GM12878 (cell line): ENCODE measurements at regions not wholly inside any gene's neighbourhood (a gene's known extent, or its start where the extent isn't known, plus 50 kb on each side); places are given as distances from the start of the nearest gene placed in this dataset.

ENCODE experiments used
- ATAC-seq: fragments of 200-7000 bp; cut with Tn5 transposase; 3 replicates; pipeline ENCODE4 v1.9.1; 2020; ENCODE audit warnings: mild to moderate bottlenecking, moderate library complexity
- BruUV-seq: library from RNA; stranded (reverse); fragments of 400-500 nt; replicated peaks from 2 replicates; lab custom pipeline; 2021; lab: Mats Ljungman, UMichigan
- CTCF ChIA-PET: fragments of 300-600 bp; sonication (Branson Sonifier 250); formaldehyde crosslinking; extraction: SDS; loops from one replicate; lab custom pipeline; 2021; ENCODE audit warnings: inconsistent platforms; lab: Yijun Ruan, JAX
- POLR2A ChIA-PET: fragments of 350-600 bp; formaldehyde crosslinking; extraction: SDS; loops from one replicate; lab custom pipeline; 2021; ENCODE audit warnings: inconsistent platforms; lab: Charles Lee
- RAD21 ChIA-PET: fragments of 300-600 bp; sonication (Branson Sonifier 250); formaldehyde crosslinking; loops from one replicate; lab custom pipeline; 2023; ENCODE audit warnings: antibody characterized with exemption; ENCODE audit not compliant: unreplicated experiment; lab: Charles Lee
- SMC1A ChIA-PET: fragments of 300-600 bp; sonication (Branson Sonifier 250); formaldehyde crosslinking; loops from one replicate; lab custom pipeline; 2023; ENCODE audit not compliant: unreplicated experiment, uncharacterized antibody; lab: Charles Lee
- DNase-seq: peaks from one replicate; pipeline ENCODE4 v3.0.0-alpha.2; 2011; ENCODE audit warnings: low read depth, low spot score
- FAIRE-seq: peaks from 3 replicates; lab custom pipeline; 2011; peaks lifted over from hg19 to GRCh38; lab: Jason Lieb, UNC
- H2AFZ ChIP-seq: 2 replicates; pipeline ENCODE4 v1.6.0; 2011; ENCODE audit warnings: low read depth, low read length, control low read depth; ENCODE audit not compliant: control insufficient read depth
- H3K27ac ChIP-seq: 2 replicates; pipeline ENCODE4 v1.5.1; 2011; ENCODE audit warnings: control low read depth; ENCODE audit not compliant: control insufficient read depth, insufficient read depth
- H3K27me3 ChIP-seq, 2 experiments: replicated peaks in 1 of 2; 2 replicates each; pipeline versions ENCODE4 v1.6.0 to v1.6.1; 2011; ENCODE audit warnings: low read length in 1 of 2; ENCODE audit not compliant: control insufficient read depth in 2 of 2, insufficient read depth in 2 of 2
- H3K36me3 ChIP-seq, 2 experiments: 2 replicates each; pipeline ENCODE4 v1.5.1; 2011; ENCODE audit warnings: low read length in 1 of 2; ENCODE audit not compliant: control insufficient read depth in 2 of 2, insufficient read depth in 2 of 2
- H3K4me1 ChIP-seq: 2 replicates; pipeline ENCODE4 v1.6.1; 2011; ENCODE audit warnings: mild to moderate bottlenecking, low read length, moderate library complexity, mixed read lengths; ENCODE audit not compliant: control insufficient read depth, insufficient read depth
- H3K4me2 ChIP-seq: 2 replicates; pipeline ENCODE4 v1.6.0; 2011; ENCODE audit warnings: control low read depth; ENCODE audit not compliant: control insufficient read depth, insufficient read depth
- H3K4me3 ChIP-seq: fragments of 200-600 bp; sonication (generic); 2 replicates; pipeline ENCODE4 v1.5.1; 2016
- H3K79me2 ChIP-seq: 2 replicates; pipeline ENCODE4 v1.6.0; 2011; ENCODE audit warnings: low read length; ENCODE audit not compliant: control insufficient read depth, insufficient read depth
- H3K9ac ChIP-seq: 2 replicates; pipeline ENCODE4 v1.8.0; 2011; ENCODE audit warnings: low read length, control low read depth, mixed read lengths; ENCODE audit not compliant: control insufficient read depth, insufficient read depth
- H3K9me3 ChIP-seq: replicated peaks from 3 replicates; pipeline ENCODE4 v1.5.1; 2011; ENCODE audit warnings: mild to moderate bottlenecking, low read length; ENCODE audit not compliant: control insufficient read depth, insufficient read depth
- H4K20me1 ChIP-seq: 2 replicates; pipeline ENCODE4 v1.6.0; 2011; ENCODE audit not compliant: control insufficient read depth, insufficient read depth
- BHLHE40 ChIP-seq, 2 experiments: fragments of 450-650 bp in 1 of 2; IDR thresholded peaks; 2 replicates each; pipeline ENCODE4 v1.6.1; 2011 to 2017; ENCODE audit warnings: low read depth in 2 of 2, borderline replicate concordance in 1 of 2, improper control_type of control experiment in 1 of 2, low read length in 1 of 2, mild to moderate bottlenecking in 1 of 2
- CEBPB ChIP-seq, 2 experiments: fragments of 150-350 bp in 1 of 2; IDR thresholded peaks; 2 replicates each; pipeline ENCODE4 v1.6.1; 2012 to 2014; ENCODE audit warnings: low read depth in 2 of 2, low read length in 2 of 2, borderline replicate concordance in 1 of 2, inconsistent platforms in 1 of 2
- CHD2 ChIP-seq: IDR thresholded peaks from 2 replicates; pipeline ENCODE4 v1.6.1; 2011; ENCODE audit warnings: low read depth, low read length, improper control_type of control experiment, borderline replicate concordance
- E2F8 ChIP-seq: fragments of 450-650 bp; IDR thresholded peaks from 2 replicates; pipeline ENCODE4 v1.6.1; 2018; ENCODE audit warnings: mild to moderate bottlenecking, low read depth, moderate library complexity; ENCODE audit not compliant: partially characterized antibody
- EGR1 ChIP-seq, 2 experiments: IDR thresholded peaks; 1 replicate in 1 of 2; 2 replicates in 1 of 2; pipeline ENCODE4 v1.6.1; 2011 to 2012; ENCODE audit warnings: low read depth in 2 of 2, low read length in 2 of 2, borderline replicate concordance in 1 of 2, mild to moderate bottlenecking in 1 of 2, moderate library complexity in 1 of 2
- FOS ChIP-seq: IDR thresholded peaks from 3 replicates; pipeline ENCODE4 v1.6.1; 2011; ENCODE audit warnings: borderline replicate concordance; ENCODE audit not compliant: insufficient read length; ENCODE audit errors: extremely low read depth
- FOXK2 ChIP-seq: fragments of 450-650 bp; IDR thresholded peaks from 2 replicates; pipeline ENCODE4 v1.6.1; 2017; ENCODE audit warnings: mild to moderate bottlenecking, moderate library complexity
- HCFC1 ChIP-seq: fragments of 150-350 bp; IDR thresholded peaks from 2 replicates; pipeline ENCODE4 v1.6.1; 2014; ENCODE audit warnings: low read length
- IKZF2 ChIP-seq, 2 experiments: fragments of 450-650 bp; IDR thresholded peaks; 2 replicates each; pipeline ENCODE4 v1.6.1; 2017; ENCODE audit warnings: mild to moderate bottlenecking in 2 of 2, moderate library complexity in 2 of 2
- NFYA ChIP-seq: IDR thresholded peaks from 2 replicates; pipeline ENCODE4 v1.6.1; 2011; ENCODE audit warnings: low read depth, mild to moderate bottlenecking, low read length, improper control_type of control experiment, borderline replicate concordance
- NKRF ChIP-seq: fragments of 450-650 bp; conservative IDR thresholded peaks from 2 replicates; pipeline ENCODE4 v1.6.1; 2017; ENCODE audit warnings: mild to moderate bottlenecking, moderate library complexity
- NR2C1 ChIP-seq: fragments of 450-650 bp; IDR thresholded peaks from 2 replicates; pipeline ENCODE4 v1.6.1; 2017; ENCODE audit warnings: antibody characterized with exemption, mild to moderate bottlenecking, moderate library complexity
- PKNOX1 ChIP-seq: fragments of 450-650 bp; IDR thresholded peaks from 2 replicates; pipeline ENCODE4 v1.6.1; 2016; ENCODE audit warnings: mild to moderate bottlenecking
- SIN3A ChIP-seq: IDR thresholded peaks from 2 replicates; pipeline ENCODE4 v1.6.1; 2012; ENCODE audit warnings: low read depth, low read length, improper control_type of control experiment
- SPI1 ChIP-seq: IDR thresholded peaks from 2 replicates; pipeline ENCODE4 v1.6.1; 2011; ENCODE audit warnings: low read depth, mild to moderate bottlenecking, low read length, moderate library complexity, borderline replicate concordance; ENCODE audit not compliant: insufficient read depth
- SREBF1 ChIP-seq: IDR thresholded peaks from 2 replicates; pipeline ENCODE4 v1.6.1; 2012; ENCODE audit warnings: mild to moderate bottlenecking, low read length
- STAT1 ChIP-seq: fragments of 450-650 bp; conservative IDR thresholded peaks from 2 replicates; pipeline ENCODE4 v1.6.1; 2014; ENCODE audit warnings: antibody characterized with exemption, mild to moderate bottlenecking
- TARDBP ChIP-seq: IDR thresholded peaks from 2 replicates; pipeline ENCODE4 v1.6.1; 2016; ENCODE audit warnings: borderline replicate concordance
- WGBS: methylation state at CpG from one replicate; pipeline ENCODE4 v1.1.6; 2016; ENCODE audit warnings: low lambda C conversion rate; ENCODE audit not compliant: insufficient replicate concordance, insufficient coverage; ENCODE audit errors: missing lambda C conversion rate; 5-methylcytosine and 5-hydroxymethylcytosine counted together
- in situ Hi-C: fragments of 300-500 bp; cut with MboI; formaldehyde crosslinking; loops from 9 replicates; pipeline ENCODE4 v1.14.3; 2018; ENCODE audit warnings: mixed read lengths
- intact Hi-C: fragments of 100-400 bp; cut with micrococcal nuclease; formaldehyde crosslinking; loops from one replicate; pipeline ENCODE4 v1.14.2; 2022; ENCODE audit not compliant: unreplicated experiment

GRCh38 chr14:56416213-56416612, 163.4 kb upstream of the TMEM260 start (continued):
- TF ChIP-seq CEBPB (IDR thresholded peaks at IDR 0.05; ENCODE audit: borderline replicate concordance in 1 of 2, low read depth in 2 of 2, low read length in 2 of 2) = no peak
- TF ChIP-seq HCFC1 = no peak
- no peak for TF ChIP-seq E2F8
- TF ChIP-seq STAT1 = no peak
- TF ChIP-seq NR2C1 = no peak
- no peak for TF ChIP-seq BHLHE40 (IDR thresholded peaks at IDR 0.05; ENCODE audit: borderline replicate concordance in 1 of 2, low read depth in 2 of 2, low read length in 1 of 2)

- Histone ChIP-seq H2AFZ (no peak overlapping the region), H3K9ac (no peak overlapping the region), H3K9me3 (no peaks in the 10 kb centered on the region), H3K4me1 (no peaks in the 10 kb centered on the region), H3K27ac (no peak overlapping the region), H3K79me2 (no peaks in the 10 kb centered on the region), H3K27me3 (no peaks in the 10 kb centered on the region), H3K36me3 (no peaks in the 10 kb centered on the region), H4K20me1 (no peaks in the 10 kb centered on the region), H3K4me2 (no peak overlapping the region), H3K4me3 (no peak overlapping the region)
- ATAC-seq (no peak), DNase-seq (no peak), FAIRE-seq (no peak)
- in situ Hi-C loops = no loop called here
- POLR2A ChIA-PET = no interaction called here
- SMC1A ChIA-PET = no interaction called here
- CTCF ChIA-PET = no interaction called here
- no TSS peak for BruUV-seq
- 0% methylated on average over 1 of the region's 1 CpG for WGBS
- RAD21 ChIA-PET = no interaction called here
- intact Hi-C loops = no loop called here
- no peak for TF ChIP-seq PKNOX1
- no peak for TF ChIP-seq SIN3A
- TF ChIP-seq SPI1 = no peak
- no peak for TF ChIP-seq CHD2
- no peak for TF ChIP-seq HCFC1
- TF ChIP-seq SREBF1 = no peak
- no peak for TF ChIP-seq EGR1 (IDR thresholded peaks at IDR 0.05; ENCODE audit: borderline replicate concordance in 1 of 2, low read depth in 2 of 2, low read length in 2 of 2)
- TF ChIP-seq IKZF2 (IDR thresholded peaks at IDR 0.05) = no peak
- TF ChIP-seq NKRF = no peak
- no peak for TF ChIP-seq FOXK2
- no peak for TF ChIP-seq FOS
- no peak for TF ChIP-seq TARDBP
- TF ChIP-seq NFYA = no peak
Observed at GRCh38 chr14:56417173-56417572, 162.4 kb upstream of the TMEM260 start.
